K562 (cell line): ENCODE measurements at regions not wholly inside any gene's neighbourhood (a gene's known extent, or its start where the extent isn't known, plus 50 kb on each side); places are given as distances from the start of the nearest gene placed in this dataset.

Source experiments
- ARID1B ChIP-seq: fragments of 450-650 bp; IDR thresholded peaks from 2 replicates; pipeline ENCODE4 v1.6.1; 2016; ENCODE audit warnings: antibody characterized with exemption, mild to moderate bottlenecking, inconsistent platforms
- BRD9 ChIP-seq: fragments of 450-650 bp; IDR thresholded peaks from 2 replicates; pipeline ENCODE4 v1.6.1; 2018; ENCODE audit warnings: low read depth; ENCODE audit not compliant: partially characterized antibody
- CBFA2T2 ChIP-seq: fragments of 450-650 bp; conservative IDR thresholded peaks from 2 replicates; pipeline ENCODE4 v1.6.1; 2017; ENCODE audit warnings: mild to moderate bottlenecking
- CREB1 ChIP-seq, 2 experiments: sonication (generic) in 1 of 2; formaldehyde crosslinking in 1 of 2; IDR thresholded peaks; 2 replicates each; pipeline versions ENCODE4 v1.6.1 to v1.8.0; 2012 to 2022; ENCODE audit warnings: inconsistent platforms in 1 of 2, mild to moderate bottlenecking in 1 of 2, missing genetic modification reagents in 1 of 2, moderate library complexity in 1 of 2
- GABPB1 ChIP-seq: sonication (generic); formaldehyde crosslinking; IDR thresholded peaks from 2 replicates; pipeline ENCODE4 v1.8.0; 2022; ENCODE audit warnings: mild to moderate bottlenecking, missing genetic modification reagents
- HDAC3 ChIP-seq: fragments of 450-650 bp; IDR thresholded peaks from 2 replicates; pipeline ENCODE4 v1.6.1; 2018; ENCODE audit warnings: borderline replicate concordance, mild to moderate bottlenecking, moderate library complexity; ENCODE audit not compliant: partially characterized antibody
- MECOM ChIP-seq: fragments of 250-450 bp; sonication (Bioruptor Pico); IDR thresholded peaks from 2 replicates; pipeline ENCODE4 v1.8.0; 2022; ENCODE audit warnings: inconsistent platforms
- MEF2A ChIP-seq: IDR thresholded peaks from 2 replicates; pipeline ENCODE4 v1.6.1; 2011; ENCODE audit warnings: low read depth, mild to moderate bottlenecking, low read length, moderate library complexity; ENCODE audit not compliant: control insufficient read depth
- MYBL2 ChIP-seq, 2 experiments: fragments of 450-650 bp in 1 of 2; sonication (generic) in 1 of 2; formaldehyde crosslinking in 1 of 2; IDR thresholded peaks; 2 replicates each; pipeline versions ENCODE4 v1.6.1 to v1.8.1; 2017 to 2022; ENCODE audit warnings: borderline replicate concordance in 1 of 2, inconsistent platforms in 1 of 2, low read depth in 1 of 2, mild to moderate bottlenecking in 1 of 2, missing genetic modification reagents in 1 of 2, moderate library complexity in 1 of 2
- NFIC ChIP-seq: fragments of 450-650 bp; IDR thresholded peaks from 2 replicates; pipeline ENCODE4 v1.6.1; 2017; ENCODE audit warnings: mild to moderate bottlenecking, inconsistent platforms
- SRF ChIP-seq, 2 experiments: fragments of 250-450, 450-650 bp in 1 of 2; sonication (Bioruptor Pico) in 1 of 2; sonication (generic) in 1 of 2; formaldehyde crosslinking; IDR thresholded peaks; 2 replicates each; pipeline versions ENCODE4 v1.5.0 to v1.5.1; 2020 to 2022; ENCODE audit warnings: mild to moderate bottlenecking in 1 of 2, missing genetic modification reagents in 1 of 2
- TEAD1 ChIP-seq, 2 experiments: fragments of 450-650 bp in 1 of 2; sonication (generic) in 1 of 2; formaldehyde crosslinking; IDR thresholded peaks; 2 replicates each; pipeline versions ENCODE4 v1.4.0 to v1.8.0; 2020 to 2022; ENCODE audit warnings: mild to moderate bottlenecking in 2 of 2, missing genetic modification reagents in 1 of 2
- TEAD2 ChIP-seq: fragments of 450-650 bp; IDR thresholded peaks from 2 replicates; pipeline ENCODE4 v1.6.1; 2016; ENCODE audit warnings: missing genetic modification characterization, control low read depth, missing compliant biosample characterization
- TF ChIP-seq, protein P1 (sequence below): fragments of 450-650 bp; IDR thresholded peaks from 2 replicates; pipeline ENCODE4 v1.6.1; 2016; ENCODE audit warnings: mild to moderate bottlenecking, moderate library complexity

DNA sequence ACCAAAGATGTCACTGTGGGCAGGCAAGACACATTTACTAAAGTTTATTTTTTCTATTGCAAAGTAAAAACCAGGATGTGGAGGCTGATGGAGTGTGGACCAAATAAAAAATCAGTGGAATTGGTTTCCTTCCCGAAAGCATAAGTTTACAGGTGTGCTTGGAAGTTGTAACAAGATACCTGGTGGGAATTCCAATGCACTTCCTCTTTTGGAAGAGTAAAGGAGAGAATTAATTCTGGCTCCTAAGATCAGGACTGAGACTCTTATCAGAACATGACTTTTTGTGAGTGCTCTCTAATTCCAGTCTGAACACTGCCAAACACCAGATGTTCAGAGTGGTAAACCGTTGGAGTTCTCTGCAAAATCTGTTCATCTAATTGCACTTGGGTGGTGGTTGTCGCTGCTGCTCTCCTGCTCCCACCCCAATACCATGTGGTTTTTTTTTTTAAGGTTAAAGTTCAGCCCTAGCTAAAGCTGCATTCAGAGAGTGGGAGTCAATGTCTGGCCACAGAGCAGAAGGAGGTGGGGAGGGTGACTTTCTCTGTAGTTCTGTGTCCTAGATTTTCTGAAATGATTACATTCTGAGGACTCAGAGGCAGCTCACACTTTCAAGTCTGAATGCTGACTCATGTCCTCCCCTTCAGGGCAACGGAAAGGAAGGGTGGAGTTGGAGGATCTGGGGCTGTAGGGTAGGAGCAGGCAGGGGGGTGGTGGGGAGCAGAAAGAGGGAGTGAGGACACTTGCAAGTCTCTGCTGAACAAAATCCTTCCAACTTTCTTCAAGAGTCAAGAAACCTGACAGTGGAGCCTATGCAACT lies 275.8 kb upstream of the PRDM1 start (continued):
- TF ChIP-seq HDAC3 (peak; percentile 45), ARID1B (peak; percentile 88), MEF2A (peak; percentile 52; the same call in 1 of the 2 replicates), GABPB1 (CRISPR knock-in tag) (0 out of 2 replicates have a peak, but pooled peaks have one; percentile 31), MYBL2 (IDR thresholded peaks at IDR 0.05; ENCODE audit: low read depth) (peak; percentile 48), MYBL2 (CRISPR knock-in tag; IDR thresholded peaks at IDR 0.05; ENCODE audit: borderline replicate concordance) (no peak), SRF (CRISPR knock-in tag; IDR thresholded peaks at IDR 0.05) (peak in 1 of 2 experiments; percentile 71; a peak in 1 of 4 replicates), TEAD2 (tag) (peak; percentile 69; the same call in 1 of the 2 replicates), CREB1 (IDR thresholded peaks at IDR 0.05) (0 out of 2 replicates have a peak, but pooled peaks have one; percentile 8), CREB1 (CRISPR knock-in tag; IDR thresholded peaks at IDR 0.05) (no peak), NFIC (peak; percentile 52; the same call in 1 of the 2 replicates), CBFA2T2 (peak; percentile 74), TEAD1 (CRISPR knock-in tag; IDR thresholded peaks at IDR 0.05) (peak in 1 of 2 experiments; percentile 76; a peak in 2 of 4 replicates), MECOM (CRISPR knock-in tag) (no peak), BRD9 (no peak)
- TF ChIP-seq, protein P1, sequence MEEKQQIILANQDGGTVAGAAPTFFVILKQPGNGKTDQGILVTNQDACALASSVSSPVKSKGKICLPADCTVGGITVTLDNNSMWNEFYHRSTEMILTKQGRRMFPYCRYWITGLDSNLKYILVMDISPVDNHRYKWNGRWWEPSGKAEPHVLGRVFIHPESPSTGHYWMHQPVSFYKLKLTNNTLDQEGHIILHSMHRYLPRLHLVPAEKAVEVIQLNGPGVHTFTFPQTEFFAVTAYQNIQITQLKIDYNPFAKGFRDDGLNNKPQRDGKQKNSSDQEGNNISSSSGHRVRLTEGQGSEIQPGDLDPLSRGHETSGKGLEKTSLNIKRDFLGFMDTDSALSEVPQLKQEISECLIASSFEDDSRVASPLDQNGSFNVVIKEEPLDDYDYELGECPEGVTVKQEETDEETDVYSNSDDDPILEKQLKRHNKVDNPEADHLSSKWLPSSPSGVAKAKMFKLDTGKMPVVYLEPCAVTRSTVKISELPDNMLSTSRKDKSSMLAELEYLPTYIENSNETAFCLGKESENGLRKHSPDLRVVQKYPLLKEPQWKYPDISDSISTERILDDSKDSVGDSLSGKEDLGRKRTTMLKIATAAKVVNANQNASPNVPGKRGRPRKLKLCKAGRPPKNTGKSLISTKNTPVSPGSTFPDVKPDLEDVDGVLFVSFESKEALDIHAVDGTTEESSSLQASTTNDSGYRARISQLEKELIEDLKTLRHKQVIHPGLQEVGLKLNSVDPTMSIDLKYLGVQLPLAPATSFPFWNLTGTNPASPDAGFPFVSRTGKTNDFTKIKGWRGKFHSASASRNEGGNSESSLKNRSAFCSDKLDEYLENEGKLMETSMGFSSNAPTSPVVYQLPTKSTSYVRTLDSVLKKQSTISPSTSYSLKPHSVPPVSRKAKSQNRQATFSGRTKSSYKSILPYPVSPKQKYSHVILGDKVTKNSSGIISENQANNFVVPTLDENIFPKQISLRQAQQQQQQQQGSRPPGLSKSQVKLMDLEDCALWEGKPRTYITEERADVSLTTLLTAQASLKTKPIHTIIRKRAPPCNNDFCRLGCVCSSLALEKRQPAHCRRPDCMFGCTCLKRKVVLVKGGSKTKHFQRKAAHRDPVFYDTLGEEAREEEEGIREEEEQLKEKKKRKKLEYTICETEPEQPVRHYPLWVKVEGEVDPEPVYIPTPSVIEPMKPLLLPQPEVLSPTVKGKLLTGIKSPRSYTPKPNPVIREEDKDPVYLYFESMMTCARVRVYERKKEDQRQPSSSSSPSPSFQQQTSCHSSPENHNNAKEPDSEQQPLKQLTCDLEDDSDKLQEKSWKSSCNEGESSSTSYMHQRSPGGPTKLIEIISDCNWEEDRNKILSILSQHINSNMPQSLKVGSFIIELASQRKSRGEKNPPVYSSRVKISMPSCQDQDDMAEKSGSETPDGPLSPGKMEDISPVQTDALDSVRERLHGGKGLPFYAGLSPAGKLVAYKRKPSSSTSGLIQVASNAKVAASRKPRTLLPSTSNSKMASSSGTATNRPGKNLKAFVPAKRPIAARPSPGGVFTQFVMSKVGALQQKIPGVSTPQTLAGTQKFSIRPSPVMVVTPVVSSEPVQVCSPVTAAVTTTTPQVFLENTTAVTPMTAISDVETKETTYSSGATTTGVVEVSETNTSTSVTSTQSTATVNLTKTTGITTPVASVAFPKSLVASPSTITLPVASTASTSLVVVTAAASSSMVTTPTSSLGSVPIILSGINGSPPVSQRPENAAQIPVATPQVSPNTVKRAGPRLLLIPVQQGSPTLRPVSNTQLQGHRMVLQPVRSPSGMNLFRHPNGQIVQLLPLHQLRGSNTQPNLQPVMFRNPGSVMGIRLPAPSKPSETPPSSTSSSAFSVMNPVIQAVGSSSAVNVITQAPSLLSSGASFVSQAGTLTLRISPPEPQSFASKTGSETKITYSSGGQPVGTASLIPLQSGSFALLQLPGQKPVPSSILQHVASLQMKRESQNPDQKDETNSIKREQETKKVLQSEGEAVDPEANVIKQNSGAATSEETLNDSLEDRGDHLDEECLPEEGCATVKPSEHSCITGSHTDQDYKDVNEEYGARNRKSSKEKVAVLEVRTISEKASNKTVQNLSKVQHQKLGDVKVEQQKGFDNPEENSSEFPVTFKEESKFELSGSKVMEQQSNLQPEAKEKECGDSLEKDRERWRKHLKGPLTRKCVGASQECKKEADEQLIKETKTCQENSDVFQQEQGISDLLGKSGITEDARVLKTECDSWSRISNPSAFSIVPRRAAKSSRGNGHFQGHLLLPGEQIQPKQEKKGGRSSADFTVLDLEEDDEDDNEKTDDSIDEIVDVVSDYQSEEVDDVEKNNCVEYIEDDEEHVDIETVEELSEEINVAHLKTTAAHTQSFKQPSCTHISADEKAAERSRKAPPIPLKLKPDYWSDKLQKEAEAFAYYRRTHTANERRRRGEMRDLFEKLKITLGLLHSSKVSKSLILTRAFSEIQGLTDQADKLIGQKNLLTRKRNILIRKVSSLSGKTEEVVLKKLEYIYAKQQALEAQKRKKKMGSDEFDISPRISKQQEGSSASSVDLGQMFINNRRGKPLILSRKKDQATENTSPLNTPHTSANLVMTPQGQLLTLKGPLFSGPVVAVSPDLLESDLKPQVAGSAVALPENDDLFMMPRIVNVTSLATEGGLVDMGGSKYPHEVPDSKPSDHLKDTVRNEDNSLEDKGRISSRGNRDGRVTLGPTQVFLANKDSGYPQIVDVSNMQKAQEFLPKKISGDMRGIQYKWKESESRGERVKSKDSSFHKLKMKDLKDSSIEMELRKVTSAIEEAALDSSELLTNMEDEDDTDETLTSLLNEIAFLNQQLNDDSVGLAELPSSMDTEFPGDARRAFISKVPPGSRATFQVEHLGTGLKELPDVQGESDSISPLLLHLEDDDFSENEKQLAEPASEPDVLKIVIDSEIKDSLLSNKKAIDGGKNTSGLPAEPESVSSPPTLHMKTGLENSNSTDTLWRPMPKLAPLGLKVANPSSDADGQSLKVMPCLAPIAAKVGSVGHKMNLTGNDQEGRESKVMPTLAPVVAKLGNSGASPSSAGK, result peak; percentile 36; the same call in 1 of the 2 replicates
